Hindlimb muscle (tissue), 1 donor: ENCODE measurements at regions not wholly inside any gene's neighbourhood (a gene's known extent, or its start where the extent isn't known, plus 50 kb on each side); places are given as distances from the start of the nearest gene placed in this dataset.

ENCODE experiments used
- DNase-seq: peaks from one replicate; pipeline ENCODE4 v3.0.0-alpha.2; 2013

- no peak for DNase-seq
These were observed 514.1 kb upstream of the LARGE1 start for GRCh38 chr22:34434371-34434770.

- DNase-seq = no peak
These were observed 516.9 kb upstream of the LARGE1 start for GRCh38 chr22:34437140-34437539.

- DNase-seq = no peak
These were observed 534.3 kb upstream of the LARGE1 start for GRCh38 chr22:34454598-34454997.

- no peak for DNase-seq
These were observed 542.5 kb upstream of the LARGE1 start for GRCh38 chr22:34462795-34463194.

- DNase-seq = no peak
These were observed 555.6 kb upstream of the LARGE1 start for GRCh38 chr22:34475886-34476285.

GRCh38 chr22:34476762-34477161 lies 556.5 kb upstream of the LARGE1 start:
- DNase-seq = no peak

GRCh38 chr22:34481090-34481489 lies 560.8 kb upstream of the LARGE1 start:
- no peak for DNase-seq

GRCh38 chr22:34486381-34486780 lies 566.1 kb upstream of the LARGE1 start:
- no peak for DNase-seq

- no peak for DNase-seq
These were observed 569.6 kb upstream of the LARGE1 start for GRCh38 chr22:34489861-34490260.

GRCh38 chr22:34490886-34491285 lies 570.6 kb upstream of the LARGE1 start:
- no peak for DNase-seq

- DNase-seq = no peak
These were observed 572.5 kb upstream of the ISX start for GRCh38 chr22:34493486-34493885.

GRCh38 chr22:34501366-34501965 lies 564.5 kb upstream of the ISX start:
- peak; percentile 50 for DNase-seq

- no peak for DNase-seq
These were observed 563.1 kb upstream of the ISX start for GRCh38 chr22:34502821-34503220.

GRCh38 chr22:34508797-34509196 lies 557.2 kb upstream of the ISX start:
- DNase-seq = no peak

- no peak for DNase-seq
These were observed 539.3 kb upstream of the ISX start for GRCh38 chr22:34526681-34527080.

GRCh38 chr22:34534101-34534500 lies 531.9 kb upstream of the ISX start:
- DNase-seq = no peak

GRCh38 chr22:34567367-34567766 lies 498.6 kb upstream of the ISX start:
- DNase-seq = no peak

- no peak for DNase-seq
These were observed 495.6 kb upstream of the ISX start for GRCh38 chr22:34570408-34570807.

- DNase-seq = no peak
These were observed 486.4 kb upstream of the ISX start for GRCh38 chr22:34579519-34579918.

GRCh38 chr22:34587357-34588356 lies 478.3 kb upstream of the ISX start:
- peak; percentile 8 for DNase-seq

GRCh38 chr22:34588871-34589545 lies 476.9 kb upstream of the ISX start:
- DNase-seq = no peak

- no peak for DNase-seq
These were observed 473.7 kb upstream of the ISX start for GRCh38 chr22:34592123-34592740.

GRCh38 chr22:34599567-34599966 lies 466.4 kb upstream of the ISX start:
- no peak for DNase-seq
